VCaP (cell line): ENCODE measurements at regions not wholly inside any gene's neighbourhood (a gene's known extent, or its start where the extent isn't known, plus 50 kb on each side); places are given as distances from the start of the nearest gene placed in this dataset.

Experiments used
- H3K27ac ChIP-seq: fragments of 450-650 bp; 2 replicates; pipeline ENCODE4 v1.5.1; 2017
- CTCF ChIP-seq: fragments of 450-650 bp; conservative IDR thresholded peaks from 2 replicates; pipeline ENCODE4 v1.5.1; 2017; ENCODE audit warnings: mild to moderate bottlenecking, moderate library complexity

- TF ChIP-seq CTCF, result no peak
- no peak overlapping the region for H3K27ac ChIP-seq
Measured at GRCh38 chr1:4851385-4852065, 197.1 kb downstream of the AJAP1 start.

- no peak overlapping the region for H3K27ac ChIP-seq
- TF ChIP-seq CTCF, result no peak
Measured at GRCh38 chr1:4848431-4848830, 194.0 kb downstream of the AJAP1 start.

GRCh38 chr1:4847711-4848110 lies 193.3 kb downstream of the AJAP1 start:
- TF ChIP-seq CTCF, result no peak
- no peak overlapping the region for H3K27ac ChIP-seq
